Right lobe of liver (tissue), 4 donors: ENCODE measurements at regions not wholly inside any gene's neighbourhood (a gene's known extent, or its start where the extent isn't known, plus 50 kb on each side); places are given as distances from the start of the nearest gene placed in this dataset.

Experiments used
- CTCF ChIP-seq, 4 donors: fragments of 200-600 bp in 3 of 4; fragments of 450-650 bp in 1 of 4; IDR thresholded peaks; one replicate each; pipeline versions ENCODE4 v1.5.1 to v1.8.0; 2016 to 2022; ENCODE audit warnings: antibody characterized with exemption in 4 of 4, mild to moderate bottlenecking in 2 of 4
- POLR2A ChIP-seq: fragments of 450-650 bp; IDR thresholded peaks from one replicate; pipeline ENCODE4 v1.6.1; 2017; ENCODE audit warnings: antibody characterized with exemption, mild to moderate bottlenecking
- donor health status: DM: no; HTN: no; CAD: no.
- donor health status: DM: no; HTN: no; CAD: no.
- donor health status: DM: no; HTN: yes; CAD: no.

- TF ChIP-seq CTCF (IDR thresholded peaks at IDR 0.05) (no peak), POLR2A (no peak)
These were observed 436.5 kb upstream of the ACVR2A start for GRCh38 chr2:147408357-147408756.
